HEK293 (cell line): ENCODE measurements at regions not wholly inside any gene's neighbourhood (a gene's known extent, or its start where the extent isn't known, plus 50 kb on each side); places are given as distances from the start of the nearest gene placed in this dataset.

ENCODE experiments used
- CTCF ChIA-PET: fragments of 350-600 bp; formaldehyde crosslinking; extraction: SDS; loops from one replicate; lab custom pipeline; 2021; ENCODE audit warnings: antibody characterized with exemption; lab: Yijun Ruan, JAX
- POLR2A ChIA-PET: fragments of 300-600 bp; formaldehyde crosslinking; extraction: SDS; loops from one replicate; lab custom pipeline; 2020; ENCODE audit warnings: antibody characterized with exemption, inconsistent platforms; lab: Yijun Ruan, JAX
- H3K27ac ChIP-seq: fragments of 200-500 bp; sonication (Bioruptor generic); 2 replicates; pipeline ENCODE4 v1.5.1; 2014; ENCODE audit warnings: low read depth, low read length, control low read depth, inconsistent platforms; ENCODE audit errors: extremely low read depth
- H3K36me3 ChIP-seq, 2 experiments: fragments of 200-500 bp in 1 of 2; sonication (Bioruptor generic) in 1 of 2; 1 replicate in 1 of 2; 2 replicates in 1 of 2; pipeline ENCODE4 v1.5.1; 2014 to 2017; ENCODE audit warnings: inconsistent platforms in 2 of 2, low read length in 2 of 2; ENCODE audit not compliant: control insufficient read depth in 2 of 2, insufficient read depth in 1 of 2
- H3K4me1 ChIP-seq: fragments of 200-500 bp; sonication (Bioruptor generic); 2 replicates; pipeline ENCODE4 v1.5.1; 2014; ENCODE audit warnings: mild to moderate bottlenecking, low read length, inconsistent platforms; ENCODE audit not compliant: control insufficient read depth, insufficient read depth
- H3K4me3 ChIP-seq: 2 replicates; pipeline ENCODE4 v1.5.1; 2011; ENCODE audit warnings: low read depth, mild to moderate bottlenecking, control low read depth, low read length, moderate library complexity
- H3K9me3 ChIP-seq: fragments of 200-500 bp; sonication (Bioruptor generic); 2 replicates; pipeline ENCODE4 v1.5.1; 2014; ENCODE audit warnings: low read depth, low read length, inconsistent platforms; ENCODE audit not compliant: control insufficient read depth, insufficient read depth
- ATF2 ChIP-seq: fragments of 450-650 bp; formaldehyde crosslinking; IDR thresholded peaks from 2 replicates; pipeline ENCODE4 v1.5.1; 2016; ENCODE audit warnings: missing biosample characterization, missing genetic modification characterization, low read depth
- FEZF1 ChIP-seq: fragments of 450-650 bp; formaldehyde crosslinking; IDR thresholded peaks from 2 replicates; pipeline ENCODE4 v1.5.1; 2016; ENCODE audit warnings: missing biosample characterization, missing genetic modification characterization
- GLIS2 ChIP-seq: fragments of 450-650 bp; formaldehyde crosslinking; IDR thresholded peaks from 2 replicates; pipeline ENCODE4 v1.5.1; 2016; ENCODE audit warnings: missing biosample characterization, missing genetic modification characterization
- HIC1 ChIP-seq: fragments of 450-650 bp; formaldehyde crosslinking; IDR thresholded peaks from 2 replicates; pipeline ENCODE4 v1.5.1; 2016; ENCODE audit warnings: missing biosample characterization, missing genetic modification characterization
- IKZF3 ChIP-seq: fragments of 450-650 bp; IDR thresholded peaks from 2 replicates; pipeline ENCODE4 v1.5.0; 2018; ENCODE audit warnings: missing biosample characterization, mild to moderate bottlenecking, missing genetic modification characterization, moderate library complexity
- OVOL3 ChIP-seq: fragments of 450-650 bp; formaldehyde crosslinking; IDR thresholded peaks from 2 replicates; pipeline ENCODE4 v1.5.1; 2016; ENCODE audit warnings: missing biosample characterization, missing genetic modification characterization
- SALL2 ChIP-seq: fragments of 450-650 bp; formaldehyde crosslinking; IDR thresholded peaks from 2 replicates; pipeline ENCODE4 v1.5.0; 2017; ENCODE audit warnings: missing biosample characterization, mild to moderate bottlenecking, missing genetic modification characterization, borderline replicate concordance
- SP2 ChIP-seq: fragments of 450-650 bp; formaldehyde crosslinking; IDR thresholded peaks from 2 replicates; pipeline ENCODE4 v1.5.1; 2016; ENCODE audit warnings: missing biosample characterization, missing genetic modification characterization
- YY1 ChIP-seq: fragments of 450-650 bp; formaldehyde crosslinking; IDR thresholded peaks from 2 replicates; pipeline ENCODE4 v1.5.1; 2018; ENCODE audit warnings: missing biosample characterization, missing genetic modification characterization
- YY2 ChIP-seq: fragments of 450-650 bp; formaldehyde crosslinking; IDR thresholded peaks from 2 replicates; pipeline ENCODE4 v1.5.1; 2016; ENCODE audit warnings: missing biosample characterization, missing genetic modification characterization
- ZBTB48 ChIP-seq: fragments of 450-650 bp; formaldehyde crosslinking; IDR thresholded peaks from 2 replicates; pipeline ENCODE4 v1.5.1; 2016; ENCODE audit warnings: missing biosample characterization, missing genetic modification characterization
- ZFP41 ChIP-seq: fragments of 450-650 bp; formaldehyde crosslinking; IDR thresholded peaks from 2 replicates; pipeline ENCODE4 v1.5.1; 2016; ENCODE audit warnings: missing biosample characterization, missing genetic modification characterization, borderline replicate concordance
- ZNF121 ChIP-seq: fragments of 450-650 bp; formaldehyde crosslinking; IDR thresholded peaks from 2 replicates; pipeline ENCODE4 v1.5.1; 2016; ENCODE audit warnings: missing biosample characterization, missing genetic modification characterization
- ZNF132 ChIP-seq: fragments of 450-650 bp; formaldehyde crosslinking; IDR thresholded peaks from 2 replicates; pipeline ENCODE4 v1.5.1; 2017; ENCODE audit warnings: missing biosample characterization, missing genetic modification characterization, borderline replicate concordance
- ZNF214 ChIP-seq: fragments of 450-650 bp; formaldehyde crosslinking; IDR thresholded peaks from 2 replicates; pipeline ENCODE4 v1.5.1; 2017; ENCODE audit warnings: missing biosample characterization, mild to moderate bottlenecking, missing genetic modification characterization, borderline replicate concordance
- ZNF221 ChIP-seq: fragments of 450-650 bp; formaldehyde crosslinking; IDR thresholded peaks from 2 replicates; pipeline ENCODE4 v1.5.1; 2017; ENCODE audit warnings: missing biosample characterization, missing genetic modification characterization, borderline replicate concordance
- ZNF223 ChIP-seq: fragments of 450-650 bp; formaldehyde crosslinking; IDR thresholded peaks from 2 replicates; pipeline ENCODE4 v1.5.1; 2016; ENCODE audit warnings: missing biosample characterization, missing genetic modification characterization
- ZNF549 ChIP-seq: fragments of 450-650 bp; IDR thresholded peaks from 2 replicates; pipeline ENCODE4 v1.5.1; 2018; ENCODE audit warnings: missing biosample characterization, missing genetic modification characterization, mild to moderate bottlenecking, inconsistent platforms, moderate library complexity
- ZNF654 ChIP-seq: fragments of 450-650 bp; formaldehyde crosslinking; IDR thresholded peaks from 2 replicates; pipeline ENCODE4 v1.5.1; 2016; ENCODE audit warnings: low read depth, missing biosample characterization, missing genetic modification characterization
- ZSCAN30 ChIP-seq: fragments of 450-650 bp; IDR thresholded peaks from 2 replicates; pipeline ENCODE4 v1.5.1; 2018; ENCODE audit warnings: missing biosample characterization, mild to moderate bottlenecking, missing genetic modification characterization, moderate library complexity
- ZXDB ChIP-seq: fragments of 450-650 bp; formaldehyde crosslinking; IDR thresholded peaks from 2 replicates; pipeline ENCODE4 v1.5.1; 2016; ENCODE audit warnings: missing biosample characterization, missing genetic modification characterization
- TF ChIP-seq, protein P1 (sequence below): fragments of 450-650 bp; formaldehyde crosslinking; IDR thresholded peaks from 2 replicates; pipeline ENCODE4 v1.5.1; 2016; ENCODE audit warnings: missing biosample characterization, missing genetic modification characterization

GRCh38 chr20:48535556-48535955, 292.2 kb downstream of the PREX1 start:
- Histone ChIP-seq H3K4me3 (no peak overlapping the region), H3K27ac (no peak overlapping the region), H3K9me3 (no peaks in the 10 kb centered on the region)
- ChIA-PET POLR2A (no interaction called here), CTCF (no interaction called here)
- TF ChIP-seq ATF2 (tag by site-specific recombination) (no peak), ZNF132 (tag by site-specific recombination) (no peak), ZNF654 (tag by site-specific recombination) (no peak), ZXDB (tag by site-specific recombination) (no peak)
- TF ChIP-seq, all 188 proteins: peak for 0
- H3K36me3 ChIP-seq = no peaks in the 10 kb centered on the region
- no peaks in the 10 kb centered on the region for H3K4me1 ChIP-seq

DNA sequence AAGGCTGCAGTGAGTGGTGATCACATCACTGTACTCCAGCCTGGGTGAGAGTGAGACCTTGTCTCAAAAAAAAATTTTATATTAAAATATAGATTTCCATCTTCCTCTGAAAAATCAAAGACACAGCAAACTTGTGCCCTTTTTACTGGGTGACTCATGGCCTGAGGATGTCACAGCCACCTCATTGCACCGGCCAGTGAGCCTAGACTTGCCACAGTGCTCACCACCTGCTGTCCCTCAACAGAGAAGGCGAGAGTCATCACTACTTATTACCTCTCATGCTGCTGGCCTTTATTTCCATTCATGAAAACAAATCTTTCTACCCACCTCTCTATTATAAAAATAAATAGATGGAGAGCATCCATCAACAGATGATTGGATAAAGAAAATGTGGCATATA, 295.8 kb downstream of the PREX1 start:
- Histone ChIP-seq H3K4me3 (no peak overlapping the region), H3K36me3 (no peaks in the 10 kb centered on the region), H3K9me3 (no peaks in the 10 kb centered on the region), H3K27ac (no peak overlapping the region), H3K4me1 (no peaks in the 10 kb centered on the region)
- ChIA-PET POLR2A (no interaction called here), CTCF (no interaction called here)
- TF ChIP-seq ZNF654 (tag by site-specific recombination) (no peak), SP2 (tag by site-specific recombination) (no peak)

DNA sequence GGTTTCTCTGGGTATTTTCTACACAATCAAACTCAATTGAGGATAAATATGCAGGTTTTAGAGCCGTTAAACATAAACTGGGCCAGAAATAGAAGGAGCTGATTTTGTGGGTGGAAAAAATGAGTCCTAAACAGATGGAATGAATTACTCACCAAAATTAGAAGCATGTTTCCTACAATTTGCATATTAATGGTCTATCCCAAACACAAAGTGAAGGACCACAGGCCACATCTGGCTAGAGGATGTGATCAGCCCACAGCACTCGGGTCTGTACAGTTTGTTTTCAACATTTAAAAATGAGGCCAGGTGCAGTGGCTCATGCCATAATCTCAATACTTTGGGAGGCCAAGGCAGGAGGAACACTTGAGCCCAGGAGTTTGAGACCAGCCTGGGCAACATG, 296.3 kb downstream of the PREX1 start:
- TF ChIP-seq YY1 = no peak
- no peak for TF ChIP-seq IKZF3 (tag by site-specific recombination)
- no peak for TF ChIP-seq GLIS2 (tag by site-specific recombination)
- TF ChIP-seq, protein P1, sequence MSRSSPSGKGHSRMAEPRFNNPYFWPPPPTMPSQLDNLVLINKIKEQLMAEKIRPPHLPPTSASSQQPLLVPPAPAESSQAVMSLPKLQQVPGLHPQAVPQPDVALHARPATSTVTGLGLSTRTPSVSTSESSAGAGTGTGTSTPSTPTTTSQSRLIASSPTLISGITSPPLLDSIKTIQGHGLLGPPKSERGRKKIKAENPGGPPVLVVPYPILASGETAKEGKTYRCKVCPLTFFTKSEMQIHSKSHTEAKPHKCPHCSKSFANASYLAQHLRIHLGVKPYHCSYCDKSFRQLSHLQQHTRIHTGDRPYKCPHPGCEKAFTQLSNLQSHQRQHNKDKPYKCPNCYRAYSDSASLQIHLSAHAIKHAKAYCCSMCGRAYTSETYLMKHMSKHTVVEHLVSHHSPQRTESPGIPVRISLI = no peak
- TF ChIP-seq ZNF214 = no peak
- TF ChIP-seq ZNF221 (tag by site-specific recombination) = no peak
- no peak for TF ChIP-seq ZNF549 (tag by site-specific recombination)
- TF ChIP-seq YY2 = no peak
- no peak for TF ChIP-seq OVOL3
- TF ChIP-seq FEZF1 (tag by site-specific recombination) = no peak
- no peak for TF ChIP-seq ZFP41 (tag by site-specific recombination)
- no peak for TF ChIP-seq ZNF223 (tag by site-specific recombination)
- no peak for TF ChIP-seq ZNF121 (tag by site-specific recombination)
- no peak for TF ChIP-seq ZBTB48 (tag by site-specific recombination)
- TF ChIP-seq SALL2 (tag by site-specific recombination) = no peak
- TF ChIP-seq HIC1 (tag by site-specific recombination) = no peak
- no peak for TF ChIP-seq ZSCAN30 (tag by site-specific recombination)
- no peaks in the 10 kb centered on the region for H3K4me1 ChIP-seq
- H3K9me3 ChIP-seq = no peaks in the 10 kb centered on the region
- ChIA-PET CTCF (no interaction called here), POLR2A (no interaction called here)
- H3K4me3 ChIP-seq = no peak overlapping the region
- no peaks in the 10 kb centered on the region for H3K36me3 ChIP-seq
- H3K27ac ChIP-seq = no peak overlapping the region
